Stimulated activated CD4-positive, alpha-beta T cell treated with anti-CD3 and anti-CD28 coated beads, Interleukin-12 subunit alpha, Interleukin-12 subunit beta, amount 100 ng/mL, for 48 hours (primary cell): ENCODE measurements at regions not wholly inside any gene's neighbourhood (a gene's known extent, or its start where the extent isn't known, plus 50 kb on each side); places are given as distances from the start of the nearest gene placed in this dataset.
"Not testable (repeated sequence)": the region's sequence is repeated elsewhere in the genome, so short reads cannot be mapped to it uniquely, and the experiment has no call there.

Experiments used
- DNase-seq, 3 donors: peaks; one replicate each; pipeline ENCODE4 v3.0.0-alpha.2; 2020; ENCODE audit warnings: low read depth in 2 of 3, low spot score in 1 of 3

GRCh38 chr3:105976196-105976595 lies 107.4 kb upstream of the CBLB start:
- DNase-seq: no peak

- no peak for DNase-seq
These were observed 111.1 kb upstream of the CBLB start for GRCh38 chr3:105979961-105980360.

GRCh38 chr3:105982207-105982606 lies 113.4 kb upstream of the CBLB start:
- DNase-seq: no peak

GRCh38 chr3:105984837-105985236 lies 116.0 kb upstream of the CBLB start:
- DNase-seq: no peak

- DNase-seq: not testable (repeated sequence)
These were observed 117.5 kb upstream of the CBLB start for GRCh38 chr3:105986343-105986742.

- no peak for DNase-seq
These were observed 119.0 kb upstream of the CBLB start for GRCh38 chr3:105987809-105988208.

- no peak for DNase-seq
These were observed 119.9 kb upstream of the CBLB start for GRCh38 chr3:105988540-105989212.

GRCh38 chr3:105996781-105997180 lies 128.0 kb upstream of the CBLB start:
- DNase-seq: no peak

- no peak for DNase-seq
These were observed 128.6 kb upstream of the CBLB start for GRCh38 chr3:105997466-105997799.

GRCh38 chr3:105997800-105998526 lies 129.2 kb upstream of the CBLB start:
- DNase-seq: no peak

- DNase-seq: no peak
These were observed 131.0 kb upstream of the CBLB start for GRCh38 chr3:105999856-106000255.

GRCh38 chr3:106001923-106002322 lies 133.1 kb upstream of the CBLB start:
- DNase-seq: no peak

- no peak for DNase-seq
These were observed 135.4 kb upstream of the CBLB start for GRCh38 chr3:106004137-106004681.

GRCh38 chr3:106004826-106005225 lies 136.0 kb upstream of the CBLB start:
- no peak for DNase-seq

GRCh38 chr3:106006001-106006400 lies 137.2 kb upstream of the CBLB start:
- DNase-seq: no peak

- no peak for DNase-seq
These were observed 137.8 kb upstream of the CBLB start for GRCh38 chr3:106006571-106006970.

GRCh38 chr3:106007512-106007911 lies 138.7 kb upstream of the CBLB start:
- DNase-seq: no peak

- DNase-seq: no peak
These were observed 140.0 kb upstream of the CBLB start for GRCh38 chr3:106008766-106009165.

GRCh38 chr3:106010829-106011228 lies 142.0 kb upstream of the CBLB start:
- no peak for DNase-seq

GRCh38 chr3:106013971-106014370 lies 145.2 kb upstream of the CBLB start:
- no peak for DNase-seq

- no peak for DNase-seq
These were observed 145.7 kb upstream of the CBLB start for GRCh38 chr3:106014518-106014917.

- no peak for DNase-seq
These were observed 146.2 kb upstream of the CBLB start for GRCh38 chr3:106014971-106015370.

- no peak for DNase-seq
These were observed 149.3 kb upstream of the CBLB start for GRCh38 chr3:106018102-106018501.
